WTC11 (cell line): ENCODE measurements at regions not wholly inside any gene's neighbourhood (a gene's known extent, or its start where the extent isn't known, plus 50 kb on each side); places are given as distances from the start of the nearest gene placed in this dataset.

Experiments used
- ATAC-seq: fragments of 200-7000 bp; cut with Tn5 transposase; 2 replicates; pipeline ENCODE4 v1.10.0; 2021; ENCODE audit warnings: mild to moderate bottlenecking, moderate library complexity
- CTCF ChIA-PET: fragments of 300-600 bp; sonication (Branson Sonifier 250); formaldehyde crosslinking; loops from one replicate; lab custom pipeline; 2021; ENCODE audit warnings: antibody characterized with exemption; lab: Charles Lee
- POLR2A ChIA-PET: fragments of 350-600 bp; sonication (Branson Sonifier 250); formaldehyde crosslinking; loops from one replicate; lab custom pipeline; 2021; ENCODE audit warnings: antibody characterized with exemption; lab: Charles Lee
- DNase-seq: peaks from one replicate; pipeline ENCODE4 v3.0.0; 2021; ENCODE audit warnings: low spot score
- H3K27ac Mint-ChIP-seq: 2 replicates; pipeline ENCODE4 v1.8.0; 2021; ENCODE audit warnings: mixed read lengths
- H3K27me3 Mint-ChIP-seq: 2 replicates; pipeline ENCODE4 v1.8.0; 2021; ENCODE audit warnings: low read depth, mild to moderate bottlenecking, moderate library complexity, mixed read lengths
- H3K36me3 Mint-ChIP-seq: 2 replicates; pipeline ENCODE4 v1.8.0; 2021; ENCODE audit warnings: mixed read lengths
- H3K4me1 Mint-ChIP-seq: 2 replicates; pipeline ENCODE4 v1.8.0; 2022; ENCODE audit warnings: mixed read lengths
- H3K4me3 Mint-ChIP-seq: 2 replicates; pipeline ENCODE4 v1.8.0; 2021; ENCODE audit warnings: mild to moderate bottlenecking, moderate library complexity, mixed read lengths
- H3K9me3 Mint-ChIP-seq: 2 replicates; pipeline ENCODE4 v1.8.0; 2021; ENCODE audit warnings: mixed read lengths
- AR ChIP-seq: fragments of 250-450 bp; sonication (Bioruptor Pico); IDR thresholded peaks from 2 replicates; pipeline ENCODE4 v1.9.0; 2021; ENCODE audit warnings: mild to moderate bottlenecking
- ARID4B ChIP-seq: sonication (generic); formaldehyde crosslinking; IDR thresholded peaks from 2 replicates; pipeline ENCODE4 v1.8.0; 2023; ENCODE audit warnings: missing genetic modification reagents, mild to moderate bottlenecking, borderline replicate concordance
- CREB1 ChIP-seq: sonication (generic); formaldehyde crosslinking; IDR thresholded peaks from 2 replicates; pipeline ENCODE4 v1.8.0; 2023; ENCODE audit warnings: mild to moderate bottlenecking, missing genetic modification reagents
- E2F4 ChIP-seq: sonication (generic); formaldehyde crosslinking; IDR thresholded peaks from 2 replicates; pipeline ENCODE4 v1.8.1; 2022; ENCODE audit warnings: low read depth, mild to moderate bottlenecking, moderate library complexity, missing genetic modification reagents, borderline replicate concordance
- ELF4 ChIP-seq: sonication (generic); formaldehyde crosslinking; IDR thresholded peaks from 2 replicates; pipeline ENCODE4 v1.8.1; 2022; ENCODE audit warnings: low read depth, mild to moderate bottlenecking, moderate library complexity, missing genetic modification reagents
- ESRRA ChIP-seq: sonication (generic); formaldehyde crosslinking; IDR thresholded peaks from 2 replicates; pipeline ENCODE4 v1.8.1; 2022; ENCODE audit warnings: mild to moderate bottlenecking, missing genetic modification reagents, borderline replicate concordance
- ETV6 ChIP-seq: sonication (generic); formaldehyde crosslinking; IDR thresholded peaks from 2 replicates; pipeline ENCODE4 v1.8.1; 2022; ENCODE audit warnings: mild to moderate bottlenecking, missing genetic modification reagents
- IRF2 ChIP-seq: sonication (generic); formaldehyde crosslinking; IDR thresholded peaks from 2 replicates; pipeline ENCODE4 v1.8.0; 2022; ENCODE audit warnings: low read depth, missing genetic modification reagents, borderline replicate concordance
- NFYB ChIP-seq: sonication (generic); formaldehyde crosslinking; conservative IDR thresholded peaks from 2 replicates; pipeline ENCODE4 v1.8.0; 2022; ENCODE audit warnings: low read depth, missing genetic modification reagents
- SMAD3 ChIP-seq: sonication (generic); formaldehyde crosslinking; IDR thresholded peaks from 2 replicates; pipeline ENCODE4 v1.8.0; 2022; ENCODE audit warnings: missing genetic modification reagents, mild to moderate bottlenecking, borderline replicate concordance
- TEAD4 ChIP-seq: sonication (generic); formaldehyde crosslinking; IDR thresholded peaks from 2 replicates; pipeline ENCODE4 v1.8.0; 2022; ENCODE audit warnings: mild to moderate bottlenecking, missing genetic modification reagents
- ZBTB21 ChIP-seq: sonication (generic); formaldehyde crosslinking; IDR thresholded peaks from 2 replicates; pipeline ENCODE4 v1.8.1; 2023; ENCODE audit warnings: mild to moderate bottlenecking, missing genetic modification reagents, borderline replicate concordance
- ZNF138 ChIP-seq: sonication (generic); formaldehyde crosslinking; conservative IDR thresholded peaks from 2 replicates; pipeline ENCODE4 v1.8.1; 2022; ENCODE audit warnings: mild to moderate bottlenecking, moderate library complexity, missing genetic modification reagents
- ZNF232 ChIP-seq: sonication (generic); formaldehyde crosslinking; IDR thresholded peaks from 2 replicates; pipeline ENCODE4 v1.8.0; 2022; ENCODE audit warnings: mild to moderate bottlenecking, missing genetic modification reagents
- ZNF263 ChIP-seq: sonication (generic); formaldehyde crosslinking; IDR thresholded peaks from 2 replicates; pipeline ENCODE4 v1.8.1; 2022; ENCODE audit warnings: low read depth, mild to moderate bottlenecking, moderate library complexity, missing genetic modification reagents
- ZNF671 ChIP-seq: fragments of 250-450 bp; sonication (Bioruptor Pico); IDR thresholded peaks from 2 replicates; pipeline ENCODE4 v1.8.0; 2021; ENCODE audit warnings: mild to moderate bottlenecking
- TF ChIP-seq, protein P1 (sequence below): sonication (generic); formaldehyde crosslinking; conservative IDR thresholded peaks from 2 replicates; pipeline ENCODE4 v1.8.1; 2022; ENCODE audit warnings: mild to moderate bottlenecking, missing genetic modification reagents
- TF ChIP-seq, protein P2 (sequence below): sonication (generic); formaldehyde crosslinking; IDR thresholded peaks from 2 replicates; pipeline ENCODE4 v1.8.0; 2023; ENCODE audit warnings: missing genetic modification reagents
- TF ChIP-seq, protein P3 (sequence below): sonication (generic); formaldehyde crosslinking; IDR thresholded peaks from 2 replicates; pipeline ENCODE4 v1.8.0; 2022; ENCODE audit warnings: missing genetic modification reagents

- Mint-ChIP-seq H3K36me3 (no peaks in the 10 kb centered on the region), H3K9me3 (no peaks in the 10 kb centered on the region), H3K27me3 (no peaks in the 10 kb centered on the region), H3K27ac (no peak overlapping the region), H3K4me1 (peaks cover 37% of the 10 kb centered on the region), H3K4me3 (no peak overlapping the region)
- no peak for DNase-seq
- ChIA-PET CTCF (no interaction called here), POLR2A (interaction anchor here (0.5 kb wide), 1 partner anchor 625 kb away, joined by 3 read pairs; no protein-coding TSS in a partner anchor)
- TF ChIP-seq NFYB (no peak), ZNF263 (CRISPR knock-in tag) (no peak), ZNF138 (CRISPR knock-in tag) (no peak), CREB1 (CRISPR knock-in tag) (no peak), ZNF232 (CRISPR knock-in tag) (no peak), ARID4B (CRISPR knock-in tag) (no peak), ZBTB21 (no peak), E2F4 (no peak), IRF2 (CRISPR knock-in tag) (no peak), SMAD3 (CRISPR knock-in tag) (no peak), ZNF671 (CRISPR knock-in tag) (no peak), ESRRA (CRISPR knock-in tag) (no peak)
- TF ChIP-seq, protein P1, sequence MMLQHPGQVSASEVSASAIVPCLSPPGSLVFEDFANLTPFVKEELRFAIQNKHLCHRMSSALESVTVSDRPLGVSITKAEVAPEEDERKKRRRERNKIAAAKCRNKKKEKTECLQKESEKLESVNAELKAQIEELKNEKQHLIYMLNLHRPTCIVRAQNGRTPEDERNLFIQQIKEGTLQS (CRISPR knock-in tag) = no peak
- TF ChIP-seq, protein P2, sequence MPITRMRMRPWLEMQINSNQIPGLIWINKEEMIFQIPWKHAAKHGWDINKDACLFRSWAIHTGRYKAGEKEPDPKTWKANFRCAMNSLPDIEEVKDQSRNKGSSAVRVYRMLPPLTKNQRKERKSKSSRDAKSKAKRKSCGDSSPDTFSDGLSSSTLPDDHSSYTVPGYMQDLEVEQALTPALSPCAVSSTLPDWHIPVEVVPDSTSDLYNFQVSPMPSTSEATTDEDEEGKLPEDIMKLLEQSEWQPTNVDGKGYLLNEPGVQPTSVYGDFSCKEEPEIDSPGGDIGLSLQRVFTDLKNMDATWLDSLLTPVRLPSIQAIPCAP = no peak
- ATAC-seq = no peak
These were observed 293.0 kb upstream of the PLXNA2 start for GRCh38 chr1:208537198-208537597.

DNA sequence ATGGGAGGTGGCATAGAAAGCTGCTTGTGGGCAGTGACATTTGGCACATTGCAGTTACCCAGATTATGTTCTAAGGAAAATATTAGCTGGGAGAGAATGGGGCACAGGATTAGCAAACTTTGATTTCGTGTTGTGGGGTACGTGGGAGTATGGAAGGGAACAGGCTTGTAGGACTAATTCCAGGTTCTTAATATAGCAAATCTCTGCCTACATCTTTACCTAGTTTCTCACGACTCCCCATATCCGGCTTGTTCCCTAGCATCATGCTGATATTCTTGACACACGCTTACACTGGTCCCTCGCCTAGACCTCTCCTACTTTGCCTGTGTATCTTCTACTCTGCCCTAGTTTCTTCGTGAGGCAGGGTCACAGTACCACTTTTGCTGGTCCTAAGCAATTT is 293.9 kb upstream of the PLXNA2 start:
- TF ChIP-seq, protein P2 = no peak
- TF ChIP-seq ELF4 (CRISPR knock-in tag) (no peak), CREB1 (CRISPR knock-in tag) (no peak), ETV6 (CRISPR knock-in tag) (no peak)
- no peaks in the 10 kb centered on the region for H3K36me3 Mint-ChIP-seq
- no peak overlapping the region for H3K4me3 Mint-ChIP-seq
- ATAC-seq (no peak), DNase-seq (no peak)
- peaks cover 28% of the 10 kb centered on the region for H3K4me1 Mint-ChIP-seq
- no peaks in the 10 kb centered on the region for H3K9me3 Mint-ChIP-seq
- H3K27me3 Mint-ChIP-seq = no peaks in the 10 kb centered on the region
- ChIA-PET POLR2A (no interaction called here), CTCF (no interaction called here)
- no peak overlapping the region for H3K27ac Mint-ChIP-seq

DNA sequence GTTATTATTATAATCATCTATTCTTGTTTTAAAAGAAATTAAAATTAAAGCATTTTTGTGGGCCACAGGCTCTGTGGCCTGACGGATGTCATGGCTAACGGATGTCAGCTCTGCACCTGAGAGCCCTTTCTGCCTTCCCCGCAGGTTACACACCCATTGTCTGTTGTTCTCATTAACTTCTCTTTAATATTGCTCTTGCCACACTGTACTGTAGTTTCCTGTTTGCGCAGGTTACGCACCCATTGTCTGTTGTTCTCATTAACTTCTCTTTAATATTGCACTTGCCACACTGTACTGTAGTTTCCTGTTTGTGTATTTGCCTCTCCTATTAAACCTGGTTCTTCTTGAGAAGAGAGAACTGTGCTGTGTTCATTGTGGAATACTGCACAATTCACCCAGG is 294.4 kb upstream of the PLXNA2 start:
- peaks cover 23% of the 10 kb centered on the region for H3K4me1 Mint-ChIP-seq
- H3K36me3 Mint-ChIP-seq = no peaks in the 10 kb centered on the region
- ChIA-PET POLR2A (no interaction called here), CTCF (no interaction called here)
- ATAC-seq (no peak), DNase-seq (no peak)
- H3K27me3 Mint-ChIP-seq = no peaks in the 10 kb centered on the region
- no peaks in the 10 kb centered on the region for H3K9me3 Mint-ChIP-seq
- no peak overlapping the region for H3K4me3 Mint-ChIP-seq
- TF ChIP-seq, protein P3, sequence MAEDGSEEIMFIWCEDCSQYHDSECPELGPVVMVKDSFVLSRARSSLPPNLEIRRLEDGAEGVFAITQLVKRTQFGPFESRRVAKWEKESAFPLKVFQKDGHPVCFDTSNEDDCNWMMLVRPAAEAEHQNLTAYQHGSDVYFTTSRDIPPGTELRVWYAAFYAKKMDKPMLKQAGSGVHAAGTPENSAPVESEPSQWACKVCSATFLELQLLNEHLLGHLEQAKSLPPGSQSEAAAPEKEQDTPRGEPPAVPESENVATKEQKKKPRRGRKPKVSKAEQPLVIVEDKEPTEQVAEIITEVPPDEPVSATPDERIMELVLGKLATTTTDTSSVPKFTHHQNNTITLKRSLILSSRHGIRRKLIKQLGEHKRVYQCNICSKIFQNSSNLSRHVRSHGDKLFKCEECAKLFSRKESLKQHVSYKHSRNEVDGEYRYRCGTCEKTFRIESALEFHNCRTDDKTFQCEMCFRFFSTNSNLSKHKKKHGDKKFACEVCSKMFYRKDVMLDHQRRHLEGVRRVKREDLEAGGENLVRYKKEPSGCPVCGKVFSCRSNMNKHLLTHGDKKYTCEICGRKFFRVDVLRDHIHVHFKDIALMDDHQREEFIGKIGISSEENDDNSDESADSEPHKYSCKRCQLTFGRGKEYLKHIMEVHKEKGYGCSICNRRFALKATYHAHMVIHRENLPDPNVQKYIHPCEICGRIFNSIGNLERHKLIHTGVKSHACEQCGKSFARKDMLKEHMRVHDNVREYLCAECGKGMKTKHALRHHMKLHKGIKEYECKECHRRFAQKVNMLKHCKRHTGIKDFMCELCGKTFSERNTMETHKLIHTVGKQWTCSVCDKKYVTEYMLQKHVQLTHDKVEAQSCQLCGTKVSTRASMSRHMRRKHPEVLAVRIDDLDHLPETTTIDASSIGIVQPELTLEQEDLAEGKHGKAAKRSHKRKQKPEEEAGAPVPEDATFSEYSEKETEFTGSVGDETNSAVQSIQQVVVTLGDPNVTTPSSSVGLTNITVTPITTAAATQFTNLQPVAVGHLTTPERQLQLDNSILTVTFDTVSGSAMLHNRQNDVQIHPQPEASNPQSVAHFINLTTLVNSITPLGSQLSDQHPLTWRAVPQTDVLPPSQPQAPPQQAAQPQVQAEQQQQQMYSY (CRISPR knock-in tag) = no peak
- TF ChIP-seq ESRRA (CRISPR knock-in tag) = no peak
- no peak for TF ChIP-seq AR
- TF ChIP-seq TEAD4 (CRISPR knock-in tag) = no peak
- H3K27ac Mint-ChIP-seq = no peak overlapping the region
